ENCODE measurements at regions not wholly inside any gene's neighbourhood (a gene's known extent, or its start where the extent isn't known, plus 50 kb on each side); places are given as distances from the start of the nearest gene placed in this dataset.

DNA sequence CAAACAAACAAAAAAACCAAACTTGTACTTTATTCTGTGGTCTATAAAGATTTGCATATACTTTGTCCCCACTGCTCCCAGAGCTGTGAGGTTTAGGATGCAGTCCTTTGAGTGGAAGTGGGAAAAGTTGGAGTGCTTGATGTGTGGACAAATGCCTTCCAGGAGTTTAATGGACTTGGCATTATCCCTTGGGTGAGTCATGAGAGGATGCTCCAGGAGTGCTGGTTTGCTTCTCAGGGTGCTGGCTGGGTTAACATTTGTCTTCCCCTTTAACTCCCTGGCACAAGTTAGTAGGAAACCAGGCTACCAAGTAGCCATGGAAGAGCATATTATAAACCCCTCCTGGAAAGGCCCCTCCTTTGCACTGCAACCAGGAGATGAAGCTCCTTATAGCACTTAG lies 417.4 kb upstream of the RIOK2 start:
- H4K20me1 ChIP-seq (ENCODE audit: control insufficient read depth, insufficient read depth, low read length, poor library complexity, severe bottlenecking): no peaks in the 10 kb centered on the region
- CTCF ChIA-PET: no interaction called here
- POLR2A ChIA-PET: no interaction called here
- intact Hi-C loops (cut with micrococcal nuclease): no loop called here
- no peak for TF ChIP-seq EZH2 (IDR thresholded peaks at IDR 0.05; ENCODE audit: borderline replicate concordance, insufficient read depth, low read depth, low read length, poor library complexity, severe bottlenecking)
- TF ChIP-seq, protein P1, sequence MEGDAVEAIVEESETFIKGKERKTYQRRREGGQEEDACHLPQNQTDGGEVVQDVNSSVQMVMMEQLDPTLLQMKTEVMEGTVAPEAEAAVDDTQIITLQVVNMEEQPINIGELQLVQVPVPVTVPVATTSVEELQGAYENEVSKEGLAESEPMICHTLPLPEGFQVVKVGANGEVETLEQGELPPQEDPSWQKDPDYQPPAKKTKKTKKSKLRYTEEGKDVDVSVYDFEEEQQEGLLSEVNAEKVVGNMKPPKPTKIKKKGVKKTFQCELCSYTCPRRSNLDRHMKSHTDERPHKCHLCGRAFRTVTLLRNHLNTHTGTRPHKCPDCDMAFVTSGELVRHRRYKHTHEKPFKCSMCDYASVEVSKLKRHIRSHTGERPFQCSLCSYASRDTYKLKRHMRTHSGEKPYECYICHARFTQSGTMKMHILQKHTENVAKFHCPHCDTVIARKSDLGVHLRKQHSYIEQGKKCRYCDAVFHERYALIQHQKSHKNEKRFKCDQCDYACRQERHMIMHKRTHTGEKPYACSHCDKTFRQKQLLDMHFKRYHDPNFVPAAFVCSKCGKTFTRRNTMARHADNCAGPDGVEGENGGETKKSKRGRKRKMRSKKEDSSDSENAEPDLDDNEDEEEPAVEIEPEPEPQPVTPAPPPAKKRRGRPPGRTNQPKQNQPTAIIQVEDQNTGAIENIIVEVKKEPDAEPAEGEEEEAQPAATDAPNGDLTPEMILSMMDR (IDR thresholded peaks at IDR 0.05): no peak
- H3K4me3 ChIP-seq (ENCODE audit: control extremely low read depth in 1 of 5, extremely low read depth in 1 of 5, insufficient read depth in 1 of 5, low read depth in 2 of 5, low read length in 4 of 5): no peak overlapping the region
- no peak overlapping the region for H3K27ac ChIP-seq (ENCODE audit: low read length in 2 of 2)
- ATAC-seq (ENCODE audit: low read depth) (no peak), DNase-seq (no peak)
- peaks cover 20% of the 10 kb centered on the region for H3K9me3 Mint-ChIP-seq (ENCODE audit: insufficient read depth)
- no peaks in the 10 kb centered on the region for H3K4me1 ChIP-seq (ENCODE audit: control insufficient read depth in 2 of 2, insufficient read depth in 2 of 2, low read length in 2 of 2)
- H3K9ac ChIP-seq (ENCODE audit: low read length): no peak overlapping the region
- H3K79me2 ChIP-seq (ENCODE audit: control insufficient read depth, insufficient read depth, low read length): no peaks in the 10 kb centered on the region
- no peak overlapping the region for H2AFZ ChIP-seq (ENCODE audit: insufficient read depth, low read depth, low read length, poor library complexity, severe bottlenecking)
- H3K36me3 ChIP-seq (replicated peaks in 1 of 2; ENCODE audit: control extremely low read depth in 1 of 2, control insufficient read depth in 1 of 2, extremely low read depth in 1 of 2, insufficient read depth in 2 of 2, low read length in 1 of 2): no peaks in the 10 kb centered on the region
- H3K4me2 ChIP-seq (replicated peaks; ENCODE audit: low read depth, low read length, poor library complexity, severe bottlenecking): no peak overlapping the region
- H3K27ac Mint-ChIP-seq: no peak overlapping the region
- H3K4me3 Mint-ChIP-seq: no peak overlapping the region
- H3K27me3 ChIP-seq (replicated peaks in 1 of 4; ENCODE audit: control extremely low read depth in 1 of 4, control insufficient read depth in 3 of 4, insufficient read depth in 4 of 4, low read length in 3 of 4): no peaks in the 10 kb centered on the region
- peaks cover 0 to 19% (median 0%) of the 10 kb centered on the region in 3 donors for H3K9me3 ChIP-seq (ENCODE audit: control extremely low read depth in 1 of 3, control insufficient read depth in 2 of 3, insufficient read depth in 1 of 3, low read length in 2 of 3)
- H3K4me1 Mint-ChIP-seq: no peaks in the 10 kb centered on the region
- H3K27me3 Mint-ChIP-seq: no peaks in the 10 kb centered on the region

DNA sequence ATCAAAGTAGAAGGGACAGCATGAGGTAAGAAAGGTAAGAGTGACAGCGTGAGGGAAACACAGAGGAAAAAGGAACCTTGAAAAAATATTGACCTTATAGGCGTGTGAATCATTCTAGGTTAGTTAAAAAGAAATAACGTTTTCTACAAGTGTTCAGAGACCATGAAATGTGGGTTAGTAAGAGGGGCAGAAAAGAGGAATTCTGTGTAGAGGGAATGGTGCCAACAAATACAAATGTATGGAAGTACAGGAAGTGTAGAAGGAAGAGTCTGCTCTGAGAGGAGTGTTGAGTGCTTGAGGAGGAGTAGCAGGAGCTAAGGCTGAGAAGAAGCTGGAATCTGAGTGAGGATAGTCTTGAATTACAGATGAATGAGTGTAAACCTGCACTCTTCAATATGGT lies 418.6 kb upstream of the RIOK2 start:
- TF ChIP-seq EZH2 (IDR thresholded peaks at IDR 0.05; ENCODE audit: borderline replicate concordance, insufficient read depth, low read depth, low read length, poor library complexity, severe bottlenecking): no peak
- TF ChIP-seq, protein P1 (IDR thresholded peaks at IDR 0.05): no peak
- 86% methylated on average over 3 of the region's 3 CpGs for WGBS (ENCODE audit: insufficient coverage)
- no peak overlapping the region for H3K4me3 Mint-ChIP-seq
- Histone ChIP-seq H3K36me3 (replicated peaks in 1 of 2; ENCODE audit: control extremely low read depth in 1 of 2, control insufficient read depth in 1 of 2, extremely low read depth in 1 of 2, insufficient read depth in 2 of 2, low read length in 1 of 2) (no peaks in the 10 kb centered on the region), H3K27ac (ENCODE audit: low read length in 2 of 2) (no peak overlapping the region), H3K9ac (ENCODE audit: low read length) (no peak overlapping the region), H3K4me1 (ENCODE audit: control insufficient read depth in 2 of 2, insufficient read depth in 2 of 2, low read length in 2 of 2) (no peaks in the 10 kb centered on the region), H3K4me3 (ENCODE audit: control extremely low read depth in 1 of 5, extremely low read depth in 1 of 5, insufficient read depth in 1 of 5, low read depth in 2 of 5, low read length in 4 of 5) (no peak overlapping the region), H3K9me3 (ENCODE audit: control extremely low read depth in 1 of 3, control insufficient read depth in 2 of 3, insufficient read depth in 1 of 3, low read length in 2 of 3) (peaks cover 0 to 19% (median 0%) of the 10 kb centered on the region in 3 donors), H2AFZ (ENCODE audit: insufficient read depth, low read depth, low read length, poor library complexity, severe bottlenecking) (no peak overlapping the region), H3K4me2 (replicated peaks; ENCODE audit: low read depth, low read length, poor library complexity, severe bottlenecking) (no peak overlapping the region), H4K20me1 (ENCODE audit: control insufficient read depth, insufficient read depth, low read length, poor library complexity, severe bottlenecking) (no peaks in the 10 kb centered on the region), H3K27me3 (replicated peaks in 1 of 4; ENCODE audit: control extremely low read depth in 1 of 4, control insufficient read depth in 3 of 4, insufficient read depth in 4 of 4, low read length in 3 of 4) (no peaks in the 10 kb centered on the region), H3K79me2 (ENCODE audit: control insufficient read depth, insufficient read depth, low read length) (no peaks in the 10 kb centered on the region)
- ATAC-seq (ENCODE audit: low read depth) (no peak), DNase-seq (no peak)
- CTCF ChIA-PET: no interaction called here
- H3K4me1 Mint-ChIP-seq: no peaks in the 10 kb centered on the region
- H3K27ac Mint-ChIP-seq: no peak overlapping the region
- no peaks in the 10 kb centered on the region for H3K27me3 Mint-ChIP-seq
- intact Hi-C loops (cut with micrococcal nuclease): no loop called here
- POLR2A ChIA-PET: no interaction called here
- H3K9me3 Mint-ChIP-seq (ENCODE audit: insufficient read depth): peaks cover 16% of the 10 kb centered on the region
